GM19455 (cell line): ENCODE measurements at regions not wholly inside any gene's neighbourhood (a gene's known extent, or its start where the extent isn't known, plus 50 kb on each side); places are given as distances from the start of the nearest gene placed in this dataset.

Experiments used
- ATAC-seq: cut with Tn5 transposase; IDR thresholded peaks from one replicate; pipeline ENCODE4 v1.9.1; 2021; ENCODE audit not compliant: unreplicated experiment

DNA sequence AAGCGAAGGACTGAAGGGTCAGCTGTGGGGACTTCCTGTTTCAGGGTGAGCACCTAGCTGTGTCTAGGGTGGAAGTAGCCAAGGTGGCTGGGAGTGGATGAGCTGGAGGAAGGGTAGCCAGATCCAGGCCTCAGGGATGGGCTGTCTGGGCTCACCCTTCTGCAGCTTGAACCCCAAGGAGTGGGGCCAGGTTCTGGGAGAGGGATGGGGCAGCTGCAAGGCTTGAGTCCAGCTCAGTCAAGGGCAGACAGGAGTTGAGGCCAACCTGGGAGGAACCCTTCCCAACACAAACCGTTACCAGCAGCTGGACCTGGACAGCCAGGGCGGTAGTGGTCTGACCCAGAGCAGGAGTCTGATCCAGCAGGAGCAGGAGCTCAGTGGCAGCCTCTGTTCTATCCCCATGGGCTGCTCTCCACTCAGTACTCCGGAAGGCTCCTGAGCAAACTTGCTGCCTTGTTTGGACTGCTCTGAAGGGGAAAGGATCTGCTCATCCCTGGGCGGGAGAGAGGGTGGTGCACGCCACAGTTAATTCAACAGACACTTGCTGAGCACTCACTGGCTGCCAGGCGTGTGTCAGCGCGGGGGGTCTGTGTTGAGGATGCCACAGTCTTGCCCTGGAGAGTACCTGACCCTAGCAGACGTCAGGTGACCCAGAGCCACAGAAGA, 53.8 kb upstream of the THY1 start:
- ATAC-seq: no peak

DNA sequence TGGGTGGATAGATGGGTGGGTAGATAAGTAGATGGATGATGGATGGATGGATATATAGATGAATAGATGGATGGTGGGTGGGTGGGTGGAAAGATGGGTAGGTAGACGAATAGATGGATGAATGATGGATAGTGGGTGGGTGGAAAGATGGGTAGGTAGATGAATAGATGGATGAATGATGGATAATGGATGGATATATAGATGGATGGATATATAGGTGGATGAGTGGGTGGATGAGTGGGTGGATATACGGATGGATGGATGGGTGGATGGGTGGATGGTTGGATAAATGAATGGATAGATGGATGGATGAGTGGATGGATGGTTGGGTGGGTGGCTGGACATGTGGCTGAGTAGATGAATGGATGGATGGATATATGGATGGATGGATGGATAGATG, 53.1 kb upstream of the THY1 start:
- no peak for ATAC-seq

DNA sequence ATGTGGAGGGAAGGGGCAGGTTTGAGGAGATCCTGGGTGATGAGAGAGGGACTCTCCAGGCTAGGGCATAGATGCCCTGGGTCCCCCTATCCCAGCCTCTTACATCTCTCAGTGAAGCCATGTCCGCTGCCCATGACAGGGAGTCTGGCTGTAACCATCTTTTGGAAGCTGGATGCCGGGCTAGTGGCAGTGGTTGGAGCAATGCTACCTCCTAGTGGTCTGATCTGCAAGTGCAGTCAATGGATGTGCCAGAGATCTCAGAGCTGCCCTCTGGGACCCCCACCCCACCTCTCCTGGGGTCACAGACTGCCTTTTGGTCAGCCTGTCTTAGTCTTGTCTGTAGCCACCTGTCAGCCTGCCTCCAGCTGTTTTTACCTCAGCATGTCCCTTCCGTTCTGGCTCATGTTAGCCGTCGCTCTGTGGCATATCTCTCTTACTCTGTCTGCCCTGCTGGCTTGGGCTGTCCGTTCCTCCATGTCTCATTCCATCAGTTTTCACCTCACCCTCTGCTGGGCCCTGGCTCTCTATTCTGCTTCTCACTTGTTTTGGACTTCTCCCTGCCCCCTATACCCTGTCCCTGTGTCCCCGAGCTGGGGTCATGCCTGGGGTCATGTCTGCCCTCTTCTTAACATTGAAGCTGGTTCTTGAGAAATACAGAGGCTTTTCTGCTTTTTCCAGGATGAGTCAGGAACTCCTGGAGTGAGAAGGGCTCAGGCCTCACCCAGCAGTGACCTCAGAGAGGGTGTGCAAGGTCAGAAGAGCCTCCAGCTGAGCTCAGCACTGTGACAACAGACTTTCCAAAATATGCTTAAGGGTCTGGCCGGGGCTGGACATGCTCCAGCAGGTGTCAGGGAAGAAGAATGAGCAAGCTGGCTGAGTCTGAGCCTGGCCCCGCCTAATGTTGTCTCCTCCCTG, 52.0 kb upstream of the THY1 start:
- ATAC-seq: no peak

DNA sequence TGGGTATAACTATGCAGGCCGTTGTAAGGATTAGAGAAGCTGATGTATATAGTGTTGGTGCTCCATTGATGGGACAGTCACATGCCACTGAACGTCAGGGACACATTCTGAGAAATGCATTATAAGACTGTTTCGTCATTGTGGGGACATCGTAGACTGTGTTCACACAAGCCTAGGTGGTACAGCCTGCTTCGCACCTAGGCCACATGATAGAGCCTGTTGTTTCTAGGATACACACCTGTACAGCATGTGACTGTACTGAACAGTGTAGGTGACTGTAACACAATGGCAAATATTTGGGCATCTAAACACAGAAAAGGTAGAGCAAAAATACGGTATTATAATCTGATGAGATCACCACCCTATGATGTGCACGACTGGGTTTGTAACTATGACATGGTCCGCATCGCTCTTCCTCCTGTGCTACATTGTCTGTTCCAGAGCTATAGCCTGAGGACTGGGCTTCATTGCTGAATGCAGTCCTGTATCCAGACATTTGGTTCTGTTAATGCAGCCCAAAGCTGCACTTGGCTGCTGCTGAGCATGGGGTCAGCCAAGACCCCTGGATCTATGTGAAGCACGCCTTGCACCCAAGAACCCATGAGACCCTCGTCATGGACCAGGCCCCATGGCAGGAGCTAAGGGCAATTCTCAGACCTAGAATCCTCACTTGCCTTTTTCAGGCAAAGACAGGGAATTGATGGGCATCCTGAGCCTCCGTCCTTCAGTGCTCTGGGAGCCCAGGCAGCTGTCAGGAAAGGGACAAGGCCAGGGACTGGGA, 51.1 kb upstream of the THY1 start:
- no peak for ATAC-seq

DNA sequence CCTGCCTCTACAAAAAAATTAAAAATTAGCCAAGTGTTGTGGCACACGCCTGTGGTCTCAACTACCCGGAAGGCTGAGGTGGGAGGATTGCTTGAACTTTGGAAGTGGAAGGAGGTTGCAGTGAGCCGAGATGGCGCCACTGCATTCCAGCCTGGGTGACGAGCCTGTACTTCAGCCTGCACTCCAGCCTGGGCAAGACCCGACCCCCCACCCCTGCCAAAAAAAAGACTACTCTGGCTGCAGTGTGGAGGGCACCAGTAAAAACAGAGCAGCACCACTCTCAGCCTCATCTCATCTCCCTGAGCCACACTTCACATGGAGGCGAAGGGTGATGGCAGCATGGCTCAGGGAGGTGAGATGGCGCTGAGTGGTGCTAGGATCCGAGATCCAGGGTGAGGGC, 50.3 kb upstream of the THY1 start:
- no peak for ATAC-seq

DNA sequence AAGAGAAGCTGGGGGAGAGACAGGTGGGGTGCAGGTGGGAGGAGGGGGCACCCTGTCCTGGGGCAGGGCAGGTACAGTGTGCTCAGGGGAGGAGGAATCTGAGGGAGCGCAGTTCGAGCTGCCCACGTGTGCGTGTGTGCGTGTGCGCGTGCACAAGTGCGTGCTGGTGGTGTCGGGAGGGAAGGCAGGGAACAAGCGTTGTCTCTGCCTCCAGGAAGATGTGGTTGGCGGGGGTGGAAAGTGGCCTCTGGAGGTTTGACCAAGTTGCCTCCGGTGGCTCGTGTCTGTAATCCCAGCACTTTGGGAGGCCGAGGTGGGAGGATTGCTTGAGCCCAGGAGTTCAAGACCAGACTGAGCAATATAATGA, 49.9 kb upstream of the THY1 start:
- ATAC-seq: no peak
